ENCODE measurements at regions not wholly inside any gene's neighbourhood (a gene's known extent, or its start where the extent isn't known, plus 50 kb on each side); places are given as distances from the start of the nearest gene placed in this dataset.

- no peaks in the 10 kb centered on the region for H3K36me3 ChIP-seq (ENCODE audit: insufficient read depth, insufficient read length, low read length)
- no peaks in the 10 kb centered on the region for H3K9me3 ChIP-seq (ENCODE audit: insufficient read depth, low read length)
- no peak overlapping the region for H3K4me3 ChIP-seq (ENCODE audit: insufficient read length, low read depth)
- no peaks in the 10 kb centered on the region for H3K27me3 ChIP-seq (ENCODE audit: insufficient read depth, insufficient read length)
- TF ChIP-seq ZNF274 (IDR thresholded peaks at IDR 0.05; ENCODE audit: low read depth, low read length) (no peak), SUZ12 (IDR thresholded peaks at IDR 0.05; ENCODE audit: extremely low read depth, insufficient read depth, insufficient read length) (no peak), YY1 (IDR thresholded peaks at IDR 0.05; ENCODE audit: insufficient read depth, insufficient read length) (no peak)
- no peaks in the 10 kb centered on the region for H3K4me1 ChIP-seq (ENCODE audit: insufficient read depth, insufficient read length)
- H3K9ac ChIP-seq (ENCODE audit: insufficient read length, low read depth), result no peak overlapping the region
- no peak for DNase-seq (ENCODE audit: low read depth, low spot score)
These were observed 1794.0 kb upstream of the PCDH7 start for GRCh38 chr4:28926156-28926555.

DNA sequence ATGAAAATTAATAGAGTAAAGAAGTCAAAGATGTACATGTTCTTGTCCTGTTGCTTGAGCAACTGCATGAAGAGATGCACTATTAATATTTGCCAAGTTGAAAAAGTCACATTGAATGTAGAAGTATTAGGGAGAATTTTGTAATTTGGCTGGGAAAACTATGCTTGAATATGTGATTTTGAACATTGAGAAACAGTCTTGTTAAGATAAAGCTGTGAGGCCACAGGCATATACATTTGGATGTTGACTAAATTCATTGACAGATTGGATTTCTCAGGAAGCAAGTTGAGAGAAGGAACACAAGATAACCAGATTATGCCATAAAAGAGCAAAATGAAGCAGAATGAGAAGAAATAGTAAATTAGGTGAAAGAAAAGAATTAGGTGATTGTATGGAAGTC, 1777.5 kb upstream of the PCDH7 start:
- Histone ChIP-seq H3K9ac (ENCODE audit: insufficient read length, low read depth) (no peak overlapping the region), H3K4me3 (ENCODE audit: insufficient read length, low read depth) (no peak overlapping the region), H3K9me3 (ENCODE audit: insufficient read depth, low read length) (no peaks in the 10 kb centered on the region), H3K27me3 (ENCODE audit: insufficient read depth, insufficient read length) (no peaks in the 10 kb centered on the region), H3K4me1 (ENCODE audit: insufficient read depth, insufficient read length) (no peaks in the 10 kb centered on the region), H3K36me3 (ENCODE audit: insufficient read depth, insufficient read length, low read length) (no peaks in the 10 kb centered on the region)
- no peak for DNase-seq (ENCODE audit: low read depth, low spot score)
- TF ChIP-seq YY1 (IDR thresholded peaks at IDR 0.05; ENCODE audit: insufficient read depth, insufficient read length) (no peak), ZNF274 (IDR thresholded peaks at IDR 0.05; ENCODE audit: low read depth, low read length) (no peak), SUZ12 (IDR thresholded peaks at IDR 0.05; ENCODE audit: extremely low read depth, insufficient read depth, insufficient read length) (no peak)

GRCh38 chr4:28947374-28947773, 1772.8 kb upstream of the PCDH7 start:
- Histone ChIP-seq H3K36me3 (ENCODE audit: insufficient read depth, insufficient read length, low read length) (no peaks in the 10 kb centered on the region), H3K27me3 (ENCODE audit: insufficient read depth, insufficient read length) (no peaks in the 10 kb centered on the region), H3K4me3 (ENCODE audit: insufficient read length, low read depth) (no peak overlapping the region), H3K9ac (ENCODE audit: insufficient read length, low read depth) (no peak overlapping the region), H3K9me3 (ENCODE audit: insufficient read depth, low read length) (no peaks in the 10 kb centered on the region), H3K4me1 (ENCODE audit: insufficient read depth, insufficient read length) (no peaks in the 10 kb centered on the region)
- no peak for DNase-seq (ENCODE audit: low read depth, low spot score)
- TF ChIP-seq ZNF274 (IDR thresholded peaks at IDR 0.05; ENCODE audit: low read depth, low read length) (no peak), YY1 (IDR thresholded peaks at IDR 0.05; ENCODE audit: insufficient read depth, insufficient read length) (no peak), SUZ12 (IDR thresholded peaks at IDR 0.05; ENCODE audit: extremely low read depth, insufficient read depth, insufficient read length) (no peak)

DNA sequence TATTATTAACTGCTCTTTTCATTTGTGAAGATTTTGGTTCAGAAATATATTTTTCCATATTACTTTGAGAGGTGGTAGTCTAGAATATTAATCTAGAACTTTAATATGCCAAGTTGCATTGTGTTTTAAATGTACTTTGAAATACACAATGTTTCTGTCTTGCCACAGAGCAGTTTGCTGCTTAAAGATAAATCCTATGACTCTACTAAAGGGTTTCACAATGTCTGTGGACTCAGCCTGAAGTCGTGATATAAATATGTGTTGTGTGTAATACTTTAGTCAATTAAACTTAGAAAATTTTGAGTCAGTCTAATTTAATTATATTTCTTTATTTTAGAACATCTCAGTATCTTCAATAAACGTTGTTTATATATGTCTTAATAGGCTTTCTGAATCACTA, 1771.7 kb upstream of the PCDH7 start:
- no peaks in the 10 kb centered on the region for H3K9me3 ChIP-seq (ENCODE audit: insufficient read depth, low read length)
- H3K4me3 ChIP-seq (ENCODE audit: insufficient read length, low read depth), result no peak overlapping the region
- DNase-seq (ENCODE audit: low read depth, low spot score), result no peak
- no peaks in the 10 kb centered on the region for H3K4me1 ChIP-seq (ENCODE audit: insufficient read depth, insufficient read length)
- H3K36me3 ChIP-seq (ENCODE audit: insufficient read depth, insufficient read length, low read length), result no peaks in the 10 kb centered on the region
- TF ChIP-seq SUZ12 (IDR thresholded peaks at IDR 0.05; ENCODE audit: extremely low read depth, insufficient read depth, insufficient read length), result no peak
- H3K9ac ChIP-seq (ENCODE audit: insufficient read length, low read depth), result no peak overlapping the region
- no peaks in the 10 kb centered on the region for H3K27me3 ChIP-seq (ENCODE audit: insufficient read depth, insufficient read length)

DNA sequence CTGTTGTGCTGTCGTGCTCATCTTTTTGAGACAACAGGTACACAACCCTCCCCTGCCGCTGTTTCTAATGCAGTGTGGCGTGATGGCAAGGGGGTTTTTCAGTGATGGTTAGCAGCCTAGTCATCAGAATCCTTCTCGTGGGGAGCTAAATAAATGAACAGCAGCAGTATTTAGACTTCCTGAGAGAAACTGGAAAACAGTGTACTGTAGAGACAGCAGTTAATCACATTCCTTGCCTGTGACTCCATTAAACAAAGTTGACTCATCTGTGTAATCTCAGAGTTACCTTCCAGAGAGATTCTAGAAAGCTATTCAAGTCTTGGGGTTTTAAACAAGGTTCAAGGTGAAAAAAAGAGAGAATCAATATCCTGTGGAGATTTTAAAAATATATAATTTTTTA, 1753.2 kb upstream of the PCDH7 start:
- H3K4me1 ChIP-seq (ENCODE audit: insufficient read depth, insufficient read length), result no peaks in the 10 kb centered on the region

DNA sequence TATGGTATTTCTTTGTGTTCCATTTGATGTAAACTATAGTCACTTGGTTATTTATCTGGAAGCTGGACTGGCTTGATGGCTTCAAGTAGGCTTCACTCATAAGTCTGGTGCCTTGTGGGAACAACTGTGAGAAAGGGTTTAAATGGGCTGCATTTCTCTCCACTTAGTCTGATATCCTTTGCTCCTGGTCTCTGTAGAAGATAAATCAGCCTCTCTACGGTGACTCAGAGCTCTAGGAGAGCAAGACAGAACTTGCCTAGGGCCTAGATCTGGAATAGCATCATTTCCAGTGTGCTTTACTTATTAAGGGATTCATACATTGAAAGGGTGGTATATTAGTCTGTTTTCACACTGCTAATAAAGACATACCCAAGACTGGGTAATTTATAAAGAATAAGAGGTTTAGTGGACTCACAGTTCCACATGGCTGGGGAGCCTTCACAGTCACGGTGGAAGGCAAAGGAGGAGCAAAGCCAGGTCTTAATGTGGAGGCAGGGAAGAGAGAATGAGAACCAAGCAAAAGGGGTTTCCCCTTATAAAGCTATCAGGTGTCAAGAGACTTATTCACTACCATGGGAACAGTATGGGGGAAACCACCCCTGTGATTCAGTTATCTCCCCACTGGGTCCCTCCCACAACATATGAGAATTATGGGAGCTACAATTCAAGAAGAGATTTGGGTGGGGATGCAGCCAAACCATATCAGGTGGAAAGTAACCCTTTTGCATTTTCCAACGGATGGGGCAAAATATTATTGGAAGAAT, 1746.4 kb upstream of the PCDH7 start:
- no peak for DNase-seq (ENCODE audit: low read depth, low spot score)
- Histone ChIP-seq H3K27me3 (ENCODE audit: insufficient read depth, insufficient read length) (no peaks in the 10 kb centered on the region), H3K36me3 (ENCODE audit: insufficient read depth, insufficient read length, low read length) (no peaks in the 10 kb centered on the region), H3K9me3 (ENCODE audit: insufficient read depth, low read length) (no peaks in the 10 kb centered on the region), H3K9ac (ENCODE audit: insufficient read length, low read depth) (no peak overlapping the region), H3K4me1 (ENCODE audit: insufficient read depth, insufficient read length) (no peaks in the 10 kb centered on the region), H3K4me3 (ENCODE audit: insufficient read length, low read depth) (no peak overlapping the region)
- TF ChIP-seq YY1 (IDR thresholded peaks at IDR 0.05; ENCODE audit: insufficient read depth, insufficient read length), result no peak
- TF ChIP-seq ZNF274 (IDR thresholded peaks at IDR 0.05; ENCODE audit: low read depth, low read length), result no peak
- no peak for TF ChIP-seq SUZ12 (IDR thresholded peaks at IDR 0.05; ENCODE audit: extremely low read depth, insufficient read depth, insufficient read length)

More for the DNA sequence above, 1753.2 kb upstream of the PCDH7 start:
- H3K9me3 ChIP-seq (ENCODE audit: insufficient read depth, low read length), result no peaks in the 10 kb centered on the region
- no peak overlapping the region for H3K4me3 ChIP-seq (ENCODE audit: insufficient read length, low read depth)
- no peak overlapping the region for H3K9ac ChIP-seq (ENCODE audit: insufficient read length, low read depth)
- TF ChIP-seq YY1 (IDR thresholded peaks at IDR 0.05; ENCODE audit: insufficient read depth, insufficient read length) (no peak), ZNF274 (IDR thresholded peaks at IDR 0.05; ENCODE audit: low read depth, low read length) (no peak), SUZ12 (IDR thresholded peaks at IDR 0.05; ENCODE audit: extremely low read depth, insufficient read depth, insufficient read length) (no peak)
- no peaks in the 10 kb centered on the region for H3K27me3 ChIP-seq (ENCODE audit: insufficient read depth, insufficient read length)
- no peaks in the 10 kb centered on the region for H3K36me3 ChIP-seq (ENCODE audit: insufficient read depth, insufficient read length, low read length)
- no peak for DNase-seq (ENCODE audit: low read depth, low spot score)

DNA sequence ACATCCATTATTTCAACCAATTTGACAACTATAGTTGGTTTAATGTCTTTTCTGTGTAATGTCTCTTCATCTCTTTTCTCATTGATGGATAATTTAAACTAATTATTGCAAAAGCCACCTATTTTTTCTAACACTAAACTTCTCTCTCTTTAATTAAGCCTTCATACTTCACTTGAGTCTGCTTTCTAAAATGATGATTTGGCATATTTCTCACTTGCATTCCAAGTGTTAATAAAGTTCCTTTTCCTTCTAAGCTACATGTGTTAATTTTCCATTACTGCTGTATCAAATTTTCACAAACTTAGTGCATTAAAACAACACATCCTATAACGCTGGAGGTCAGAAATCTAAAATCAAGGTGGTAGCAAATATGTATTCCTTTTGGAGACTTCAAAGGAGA, 1743.8 kb upstream of the PCDH7 start:
- H3K9ac ChIP-seq (ENCODE audit: insufficient read length, low read depth), result no peak overlapping the region
- TF ChIP-seq SUZ12 (IDR thresholded peaks at IDR 0.05; ENCODE audit: extremely low read depth, insufficient read depth, insufficient read length) (no peak), YY1 (IDR thresholded peaks at IDR 0.05; ENCODE audit: insufficient read depth, insufficient read length) (no peak), ZNF274 (IDR thresholded peaks at IDR 0.05; ENCODE audit: low read depth, low read length) (no peak)

More for the DNA sequence above, 1743.8 kb upstream of the PCDH7 start:
- Histone ChIP-seq H3K27me3 (ENCODE audit: insufficient read depth, insufficient read length) (no peaks in the 10 kb centered on the region), H3K4me3 (ENCODE audit: insufficient read length, low read depth) (no peak overlapping the region), H3K9me3 (ENCODE audit: insufficient read depth, low read length) (no peaks in the 10 kb centered on the region), H3K4me1 (ENCODE audit: insufficient read depth, insufficient read length) (no peaks in the 10 kb centered on the region), H3K36me3 (ENCODE audit: insufficient read depth, insufficient read length, low read length) (no peaks in the 10 kb centered on the region)
- no peak for DNase-seq (ENCODE audit: low read depth, low spot score)

Measured in NT2/D1 (cell line).